GM21529 (cell line): ENCODE measurements at regions not wholly inside any gene's neighbourhood (a gene's known extent, or its start where the extent isn't known, plus 50 kb on each side); places are given as distances from the start of the nearest gene placed in this dataset.

Experiments used
- ATAC-seq: cut with Tn5 transposase; IDR thresholded peaks from one replicate; pipeline ENCODE4 v1.9.1; 2021; ENCODE audit not compliant: unreplicated experiment

- no peak for ATAC-seq
These were observed 201.6 kb upstream of the C1QTNF7 start for GRCh38 chr4:15226203-15226602.

- ATAC-seq: peak; percentile 93
These were observed 196.4 kb upstream of the C1QTNF7 start for GRCh38 chr4:15231265-15232091.

- ATAC-seq: no peak
These were observed 195.2 kb upstream of the C1QTNF7 start for GRCh38 chr4:15232366-15233263.

GRCh38 chr4:15233264-15233597 is 194.6 kb upstream of the C1QTNF7 start:
- no peak for ATAC-seq

- no peak for ATAC-seq
These were observed 194.2 kb upstream of the C1QTNF7 start for GRCh38 chr4:15233626-15234025.

- ATAC-seq: no peak
These were observed 193.5 kb upstream of the C1QTNF7 start for GRCh38 chr4:15234116-15234855.

- ATAC-seq: no peak
These were observed 193.0 kb upstream of the C1QTNF7 start for GRCh38 chr4:15234856-15235126.

- ATAC-seq: no peak
These were observed 192.7 kb upstream of the C1QTNF7 start for GRCh38 chr4:15235135-15235534.

GRCh38 chr4:15237648-15238230 is 190.1 kb upstream of the C1QTNF7 start:
- no peak for ATAC-seq

GRCh38 chr4:15238720-15239119 is 189.1 kb upstream of the C1QTNF7 start:
- ATAC-seq: peak; percentile 75

- no peak for ATAC-seq
These were observed 188.0 kb upstream of the C1QTNF7 start for GRCh38 chr4:15239866-15240265.

- ATAC-seq: no peak
These were observed 187.1 kb upstream of the C1QTNF7 start for GRCh38 chr4:15240764-15241163.

GRCh38 chr4:15242021-15242420 is 185.8 kb upstream of the C1QTNF7 start:
- no peak for ATAC-seq

GRCh38 chr4:15244354-15244753 is 183.5 kb upstream of the C1QTNF7 start:
- ATAC-seq: no peak

GRCh38 chr4:15245006-15245530 is 182.8 kb upstream of the C1QTNF7 start:
- no peak for ATAC-seq

- no peak for ATAC-seq
These were observed 177.8 kb upstream of the C1QTNF7 start for GRCh38 chr4:15250021-15250441.

- peak; percentile 86 for ATAC-seq
These were observed 174.5 kb upstream of the C1QTNF7 start for GRCh38 chr4:15253349-15253748.

- ATAC-seq: no peak
These were observed 173.5 kb upstream of the C1QTNF7 start for GRCh38 chr4:15254236-15254880.

- no peak for ATAC-seq
These were observed 172.3 kb upstream of the C1QTNF7 start for GRCh38 chr4:15255537-15255936.

GRCh38 chr4:15260758-15261157 is 167.1 kb upstream of the C1QTNF7 start:
- no peak for ATAC-seq

GRCh38 chr4:15262396-15262795 is 165.4 kb upstream of the C1QTNF7 start:
- ATAC-seq: no peak
